SK-MEL-5 (cell line): ENCODE measurements at regions not wholly inside any gene's neighbourhood (a gene's known extent, or its start where the extent isn't known, plus 50 kb on each side); places are given as distances from the start of the nearest gene placed in this dataset.

Experiments used
- small RNA-seq, 2 experiments: library from RNA; depleted of rRNA; stranded (forward); fragments of <200 nt; gene quantifications; one replicate each; pipeline ENCODE3, GENCODE V24; 2014

Small RNAs in the stretch of these regions (small RNA-seq; reads per million reads assigned to genes)
- gene RN7SKP35, result 0 reads per million in 2 experiments
